ENCODE measurements at regions not wholly inside any gene's neighbourhood (a gene's known extent, or its start where the extent isn't known, plus 50 kb on each side); places are given as distances from the start of the nearest gene placed in this dataset.
A peak's percentile ranks its signal among the peaks of the same experiment; 100 is the strongest.

DNA sequence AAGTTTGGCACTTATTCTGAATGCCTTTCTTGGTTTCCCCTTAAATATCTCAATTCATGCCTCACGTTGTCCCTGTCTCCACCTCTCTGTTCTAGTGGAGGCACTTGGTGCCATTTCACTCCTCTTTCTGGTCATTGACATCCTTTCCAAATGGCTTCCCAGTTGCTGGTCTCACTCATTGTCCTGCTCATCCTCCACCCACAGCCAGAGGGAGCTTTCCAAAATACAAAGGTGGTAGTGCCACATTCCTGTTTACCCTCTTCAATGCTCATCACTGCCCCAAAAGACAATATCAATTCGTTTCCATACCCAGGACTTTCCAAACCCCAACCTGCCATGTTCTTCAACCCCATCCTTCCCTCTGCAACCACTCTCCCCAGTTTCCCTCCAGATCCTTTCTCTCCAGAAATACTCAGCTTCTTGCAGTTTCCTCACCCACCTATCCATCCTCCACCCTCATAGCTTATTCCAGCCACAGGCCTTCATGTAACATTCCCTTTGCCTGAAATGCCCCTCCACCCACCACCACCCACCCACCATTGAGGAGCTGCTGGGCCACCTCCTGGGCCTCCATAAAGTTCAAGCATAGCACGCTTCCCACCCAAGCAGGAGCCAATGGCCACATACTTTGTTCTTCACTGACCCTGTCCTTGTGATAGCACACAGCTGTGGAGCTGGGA lies 63.1 kb upstream of the ADRB1 start:
- DNase-seq (ENCODE audit: low read depth in 2 of 2) = no peak
- H3K4me3 ChIP-seq (replicated peaks in 1 of 2; ENCODE audit: low read depth in 2 of 2, low read length in 2 of 2) = no peak overlapping the region

DNA sequence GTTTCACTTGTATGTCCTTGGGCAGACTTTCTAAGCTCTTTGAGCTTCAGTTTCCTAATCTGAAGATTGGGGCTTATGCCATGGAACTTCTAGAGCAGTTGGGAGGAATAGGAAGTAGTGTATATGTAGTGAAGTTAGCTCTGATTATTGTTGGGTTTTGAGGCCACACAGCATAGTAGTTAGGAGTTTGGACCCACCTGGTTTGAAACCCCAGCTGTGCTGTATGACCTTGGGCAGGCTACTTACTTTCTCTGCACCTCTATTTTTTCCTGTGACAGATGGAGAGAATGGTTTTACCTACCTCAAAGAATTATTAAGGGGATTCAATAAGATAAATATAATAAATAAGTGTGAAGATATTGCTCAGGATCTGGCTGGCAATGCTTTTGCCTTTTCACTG lies 61.4 kb upstream of the ADRB1 start:
- no peak for TF ChIP-seq CTCF (IDR thresholded peaks at IDR 0.05; ENCODE audit: low read depth, low read length)
- no peak overlapping the region for H3K4me3 ChIP-seq (replicated peaks in 1 of 2; ENCODE audit: low read depth in 2 of 2, low read length in 2 of 2)
- no peak for DNase-seq (ENCODE audit: low read depth in 2 of 2)

More for the DNA sequence above, 63.1 kb upstream of the ADRB1 start:
- TF ChIP-seq CTCF (IDR thresholded peaks at IDR 0.05; ENCODE audit: low read depth, low read length) = peak; percentile 25

DNA sequence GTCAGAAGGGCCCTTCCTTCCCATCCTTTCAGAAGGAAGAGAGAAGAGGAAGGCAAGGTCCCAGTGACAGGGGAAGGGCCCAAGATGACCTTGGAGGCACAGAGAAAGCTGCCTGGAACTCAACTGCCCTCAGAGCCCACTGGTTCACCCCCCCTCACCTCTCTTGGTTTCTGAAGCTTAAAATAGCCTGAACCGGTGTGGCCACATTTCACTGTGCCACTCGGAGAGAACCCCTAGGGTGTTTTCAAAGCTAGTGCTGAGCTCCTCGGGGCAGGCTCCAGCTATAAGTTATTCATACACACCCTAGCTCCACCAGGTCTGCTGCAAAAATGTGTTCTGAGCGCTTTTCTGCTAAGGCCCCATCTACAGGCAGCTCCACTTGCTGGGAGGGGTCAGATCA lies 60.9 kb upstream of the ADRB1 start:
- no peak for DNase-seq (ENCODE audit: low read depth in 2 of 2)
- no peak overlapping the region for H3K4me3 ChIP-seq (replicated peaks in 1 of 2; ENCODE audit: low read depth in 2 of 2, low read length in 2 of 2)
- TF ChIP-seq CTCF (IDR thresholded peaks at IDR 0.05; ENCODE audit: low read depth, low read length) = no peak

DNA sequence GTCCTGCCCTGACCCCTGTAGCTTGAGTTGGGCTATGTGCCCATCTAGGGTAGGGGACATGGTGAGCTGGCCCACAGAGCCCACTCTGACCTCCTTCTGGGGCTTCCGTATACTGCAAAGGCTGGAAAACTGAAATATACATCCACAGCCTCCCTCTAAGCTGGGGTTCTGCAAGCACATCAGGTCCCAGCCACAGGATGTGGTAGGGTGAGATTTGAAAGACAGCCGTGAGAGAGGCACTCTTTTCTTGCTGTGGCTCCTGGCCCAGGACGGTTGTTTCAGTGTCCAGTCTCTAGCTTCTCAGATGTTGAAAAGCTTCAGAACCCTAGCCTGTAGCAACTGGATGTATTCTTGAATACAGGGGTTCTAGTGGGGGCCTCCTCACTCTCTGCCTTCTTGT lies 60.1 kb upstream of the ADRB1 start:
- TF ChIP-seq CTCF (IDR thresholded peaks at IDR 0.05; ENCODE audit: low read depth, low read length) = no peak
- DNase-seq (ENCODE audit: low read depth in 2 of 2) = no peak
- H3K4me3 ChIP-seq (replicated peaks in 1 of 2; ENCODE audit: low read depth in 2 of 2, low read length in 2 of 2) = no peak overlapping the region

DNA sequence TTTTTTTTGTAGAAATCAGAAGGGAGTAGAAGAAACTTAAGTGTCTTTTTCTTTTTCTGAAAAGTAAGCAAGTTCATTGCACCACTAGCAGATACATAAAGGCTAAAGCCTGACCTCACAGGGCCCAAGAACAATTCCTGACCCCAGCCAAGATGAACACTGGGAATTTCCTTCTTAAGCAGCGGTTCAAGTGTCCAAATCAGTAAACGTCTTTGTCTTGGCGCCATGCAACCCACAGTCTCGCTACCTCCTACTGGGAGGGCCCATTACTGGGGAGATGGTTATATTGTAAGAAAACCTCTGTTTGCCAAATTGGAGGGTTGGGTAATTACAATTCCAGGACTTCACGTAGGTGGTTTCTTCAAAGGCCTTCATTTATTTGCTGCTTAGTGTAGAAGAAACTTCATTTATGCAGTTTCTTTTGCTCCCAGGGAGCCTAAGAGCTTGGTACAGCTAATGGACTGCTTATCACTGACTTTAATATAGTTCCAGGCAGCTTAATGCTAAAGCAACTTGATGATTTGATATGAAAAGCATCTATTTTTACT lies 58.3 kb upstream of the ADRB1 start:
- no peak for DNase-seq (ENCODE audit: low read depth in 2 of 2)
- H3K4me3 ChIP-seq (replicated peaks in 1 of 2; ENCODE audit: low read depth in 2 of 2, low read length in 2 of 2) = no peak overlapping the region
- no peak for TF ChIP-seq CTCF (IDR thresholded peaks at IDR 0.05; ENCODE audit: low read depth, low read length)

GRCh38 chr10:113986316-113986715 lies 57.4 kb upstream of the ADRB1 start:
- H3K4me3 ChIP-seq (replicated peaks in 1 of 2; ENCODE audit: low read depth in 2 of 2, low read length in 2 of 2) = no peak overlapping the region
- no peak for DNase-seq (ENCODE audit: low read depth in 2 of 2)
- TF ChIP-seq CTCF (IDR thresholded peaks at IDR 0.05; ENCODE audit: low read depth, low read length) = no peak

DNA sequence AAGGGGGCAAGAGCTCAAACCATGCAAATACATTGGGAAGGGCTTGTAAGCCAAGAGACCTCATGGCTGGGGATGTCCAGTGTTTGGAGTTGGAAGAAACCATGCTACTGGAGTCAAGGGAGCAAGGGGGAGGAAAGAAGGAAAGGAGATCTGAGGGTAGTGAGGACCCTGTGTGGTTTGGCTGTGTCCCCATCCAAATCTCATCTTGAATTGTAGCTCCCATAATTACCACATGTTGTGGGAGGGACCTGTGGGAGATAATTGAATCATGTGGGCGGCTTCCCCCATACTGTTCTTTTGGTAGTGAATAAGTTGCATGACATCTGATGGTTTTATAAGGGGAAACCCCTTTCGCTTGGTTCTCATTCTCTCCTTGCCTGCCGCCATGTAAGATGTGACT lies 56.5 kb upstream of the ADRB1 start:
- no peak for TF ChIP-seq CTCF (IDR thresholded peaks at IDR 0.05; ENCODE audit: low read depth, low read length)
- no peak for DNase-seq (ENCODE audit: low read depth in 2 of 2)
- no peak overlapping the region for H3K4me3 ChIP-seq (replicated peaks in 1 of 2; ENCODE audit: low read depth in 2 of 2, low read length in 2 of 2)
